Caki2 (cell line): ENCODE measurements at regions not wholly inside any gene's neighbourhood (a gene's known extent, or its start where the extent isn't known, plus 50 kb on each side); places are given as distances from the start of the nearest gene placed in this dataset.

Experiments
- DNase-seq: peaks from one replicate; pipeline ENCODE4 v3.0.0-alpha.2; 2015; ENCODE audit warnings: low read depth
- in situ Hi-C: cut with HindIII; loops from 2 replicates; pipeline ENCODE4 v1.10.0; 2016; ENCODE audit warnings: low sequenced_read_pairs, low pct_unique_long_range_greater_than_20kb, mixed read lengths

- in situ Hi-C loops = no loop called here
- DNase-seq = no peak
These were observed 129.0 kb upstream of the AGR3 start for GRCh38 chr7:17010637-17011300.

- no peak for DNase-seq
- in situ Hi-C loops = no loop called here
These were observed 131.4 kb upstream of the AGR3 start for GRCh38 chr7:17013204-17013603.

GRCh38 chr7:17014686-17015085, 132.9 kb upstream of the AGR3 start:
- no peak for DNase-seq
- in situ Hi-C loops = no loop called here

GRCh38 chr7:17015598-17016031, 133.8 kb upstream of the AGR3 start:
- no peak for DNase-seq

GRCh38 chr7:17016402-17017010, 134.7 kb upstream of the AGR3 start:
- no peak for DNase-seq
- in situ Hi-C loops = no loop called here

More at GRCh38 chr7:17015598-17016031, 133.8 kb upstream of the AGR3 start:
- in situ Hi-C loops = no loop called here

- DNase-seq = no peak
- in situ Hi-C loops = no loop called here
These were observed 137.3 kb upstream of the AGR3 start for GRCh38 chr7:17019106-17019505.

- DNase-seq = no peak
- in situ Hi-C loops = no loop called here
These were observed 138.5 kb upstream of the AGR3 start for GRCh38 chr7:17020250-17020649.

GRCh38 chr7:17021205-17021604, 139.4 kb upstream of the AGR3 start:
- in situ Hi-C loops = no loop called here
- DNase-seq = no peak

GRCh38 chr7:17022920-17023319, 141.1 kb upstream of the AGR3 start:
- no peak for DNase-seq
- in situ Hi-C loops = no loop called here

GRCh38 chr7:17026269-17026668, 144.5 kb upstream of the AGR3 start:
- no peak for DNase-seq
- in situ Hi-C loops = no loop called here

- no peak for DNase-seq
- in situ Hi-C loops = no loop called here
These were observed 145.5 kb upstream of the AGR3 start for GRCh38 chr7:17027143-17027788.

- in situ Hi-C loops = no loop called here
- no peak for DNase-seq
These were observed 146.0 kb upstream of the AGR3 start for GRCh38 chr7:17027789-17028152.

GRCh38 chr7:17029150-17029549, 147.4 kb upstream of the AGR3 start:
- DNase-seq = no peak
- in situ Hi-C loops = no loop called here

GRCh38 chr7:17030559-17030958, 148.8 kb upstream of the AGR3 start:
- in situ Hi-C loops = no loop called here

GRCh38 chr7:17031906-17032551, 150.2 kb upstream of the AGR3 start:
- DNase-seq = no peak
- in situ Hi-C loops = no loop called here

More at GRCh38 chr7:17030559-17030958, 148.8 kb upstream of the AGR3 start:
- no peak for DNase-seq

GRCh38 chr7:17033245-17033644, 151.5 kb upstream of the AGR3 start:
- in situ Hi-C loops = no loop called here
- no peak for DNase-seq

- in situ Hi-C loops = no loop called here
- no peak for DNase-seq
These were observed 154.8 kb upstream of the AGR3 start for GRCh38 chr7:17036584-17036983.

- in situ Hi-C loops = no loop called here
- no peak for DNase-seq
These were observed 155.6 kb upstream of the AGR3 start for GRCh38 chr7:17037356-17037755.

- DNase-seq = no peak
- in situ Hi-C loops = no loop called here
These were observed 156.5 kb upstream of the AGR3 start for GRCh38 chr7:17038160-17038782.
